ENCODE measurements at regions not wholly inside any gene's neighbourhood (a gene's known extent, or its start where the extent isn't known, plus 50 kb on each side); places are given as distances from the start of the nearest gene placed in this dataset.

DNA sequence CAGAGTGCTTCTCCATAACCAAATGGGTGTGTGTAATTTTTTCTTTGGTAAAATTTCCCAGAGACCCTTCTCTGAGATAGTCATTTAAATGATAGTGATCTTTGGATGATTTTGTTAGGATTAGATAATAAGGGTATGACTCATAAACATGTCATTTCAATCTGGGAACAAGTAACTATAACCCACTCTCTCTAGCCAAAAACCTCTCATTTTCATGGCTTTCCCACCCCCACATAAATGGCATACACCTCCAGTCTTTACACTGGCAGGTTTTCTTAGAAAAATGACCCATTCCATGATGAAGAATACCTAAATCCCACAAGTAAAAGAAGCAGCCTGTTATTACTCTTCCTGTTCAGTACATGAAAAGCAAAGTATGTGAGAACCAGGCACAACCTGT is 572.0 kb upstream of the ZEB2 start:
- DNase-seq (ENCODE audit: low read depth, low spot score) (no peak), ATAC-seq (no peak)
- no TSS peak for BruUV-seq (replicated peaks)
- TF ChIP-seq POLR2AphosphoS5 (IDR thresholded peaks at IDR 0.05; ENCODE audit: low read depth, low read length) (no peak), SIN3A (IDR thresholded peaks at IDR 0.05; ENCODE audit: borderline replicate concordance, insufficient read depth, low read depth, low read length) (no peak), TCF7L2 (IDR thresholded peaks at IDR 0.05; ENCODE audit: low read depth, low read length) (no peak)
- TF ChIP-seq, protein P1, sequence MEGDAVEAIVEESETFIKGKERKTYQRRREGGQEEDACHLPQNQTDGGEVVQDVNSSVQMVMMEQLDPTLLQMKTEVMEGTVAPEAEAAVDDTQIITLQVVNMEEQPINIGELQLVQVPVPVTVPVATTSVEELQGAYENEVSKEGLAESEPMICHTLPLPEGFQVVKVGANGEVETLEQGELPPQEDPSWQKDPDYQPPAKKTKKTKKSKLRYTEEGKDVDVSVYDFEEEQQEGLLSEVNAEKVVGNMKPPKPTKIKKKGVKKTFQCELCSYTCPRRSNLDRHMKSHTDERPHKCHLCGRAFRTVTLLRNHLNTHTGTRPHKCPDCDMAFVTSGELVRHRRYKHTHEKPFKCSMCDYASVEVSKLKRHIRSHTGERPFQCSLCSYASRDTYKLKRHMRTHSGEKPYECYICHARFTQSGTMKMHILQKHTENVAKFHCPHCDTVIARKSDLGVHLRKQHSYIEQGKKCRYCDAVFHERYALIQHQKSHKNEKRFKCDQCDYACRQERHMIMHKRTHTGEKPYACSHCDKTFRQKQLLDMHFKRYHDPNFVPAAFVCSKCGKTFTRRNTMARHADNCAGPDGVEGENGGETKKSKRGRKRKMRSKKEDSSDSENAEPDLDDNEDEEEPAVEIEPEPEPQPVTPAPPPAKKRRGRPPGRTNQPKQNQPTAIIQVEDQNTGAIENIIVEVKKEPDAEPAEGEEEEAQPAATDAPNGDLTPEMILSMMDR (IDR thresholded peaks at IDR 0.05), result no peak
- TF ChIP-seq, protein P2, sequence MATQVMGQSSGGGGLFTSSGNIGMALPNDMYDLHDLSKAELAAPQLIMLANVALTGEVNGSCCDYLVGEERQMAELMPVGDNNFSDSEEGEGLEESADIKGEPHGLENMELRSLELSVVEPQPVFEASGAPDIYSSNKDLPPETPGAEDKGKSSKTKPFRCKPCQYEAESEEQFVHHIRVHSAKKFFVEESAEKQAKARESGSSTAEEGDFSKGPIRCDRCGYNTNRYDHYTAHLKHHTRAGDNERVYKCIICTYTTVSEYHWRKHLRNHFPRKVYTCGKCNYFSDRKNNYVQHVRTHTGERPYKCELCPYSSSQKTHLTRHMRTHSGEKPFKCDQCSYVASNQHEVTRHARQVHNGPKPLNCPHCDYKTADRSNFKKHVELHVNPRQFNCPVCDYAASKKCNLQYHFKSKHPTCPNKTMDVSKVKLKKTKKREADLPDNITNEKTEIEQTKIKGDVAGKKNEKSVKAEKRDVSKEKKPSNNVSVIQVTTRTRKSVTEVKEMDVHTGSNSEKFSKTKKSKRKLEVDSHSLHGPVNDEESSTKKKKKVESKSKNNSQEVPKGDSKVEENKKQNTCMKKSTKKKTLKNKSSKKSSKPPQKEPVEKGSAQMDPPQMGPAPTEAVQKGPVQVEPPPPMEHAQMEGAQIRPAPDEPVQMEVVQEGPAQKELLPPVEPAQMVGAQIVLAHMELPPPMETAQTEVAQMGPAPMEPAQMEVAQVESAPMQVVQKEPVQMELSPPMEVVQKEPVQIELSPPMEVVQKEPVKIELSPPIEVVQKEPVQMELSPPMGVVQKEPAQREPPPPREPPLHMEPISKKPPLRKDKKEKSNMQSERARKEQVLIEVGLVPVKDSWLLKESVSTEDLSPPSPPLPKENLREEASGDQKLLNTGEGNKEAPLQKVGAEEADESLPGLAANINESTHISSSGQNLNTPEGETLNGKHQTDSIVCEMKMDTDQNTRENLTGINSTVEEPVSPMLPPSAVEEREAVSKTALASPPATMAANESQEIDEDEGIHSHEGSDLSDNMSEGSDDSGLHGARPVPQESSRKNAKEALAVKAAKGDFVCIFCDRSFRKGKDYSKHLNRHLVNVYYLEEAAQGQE (IDR thresholded peaks at IDR 0.05; ENCODE audit: insufficient read depth in 1 of 2, low read depth in 2 of 2, low read length in 1 of 2), result no peak
- CTCF ChIA-PET, result no interaction called here
- Histone ChIP-seq H3K27ac (ENCODE audit: low read length) (no peak overlapping the region), H3K36me3 (ENCODE audit: control insufficient read depth, insufficient read depth, low read length) (no peaks in the 10 kb centered on the region), H3K27me3 (ENCODE audit: control insufficient read depth, insufficient read depth, low read length) (no peaks in the 10 kb centered on the region), H3K9me3 (ENCODE audit: control insufficient read depth, insufficient read depth, low read depth, low read length) (no peaks in the 10 kb centered on the region), H3K4me1 (ENCODE audit: control insufficient read depth, insufficient read depth, low read length) (no peaks in the 10 kb centered on the region), H3K4me3 (ENCODE audit: low read depth in 2 of 2, low read length in 2 of 2) (no peak overlapping the region)
- in situ Hi-C loops (cut with HindIII; ENCODE audit: low pct_unique_long_range_greater_than_20kb, low sequenced_read_pairs) (no loop called here), intact Hi-C loops (cut with micrococcal nuclease; ENCODE audit: unreplicated experiment) (no loop called here)
- POLR2A ChIA-PET, result no interaction called here

DNA sequence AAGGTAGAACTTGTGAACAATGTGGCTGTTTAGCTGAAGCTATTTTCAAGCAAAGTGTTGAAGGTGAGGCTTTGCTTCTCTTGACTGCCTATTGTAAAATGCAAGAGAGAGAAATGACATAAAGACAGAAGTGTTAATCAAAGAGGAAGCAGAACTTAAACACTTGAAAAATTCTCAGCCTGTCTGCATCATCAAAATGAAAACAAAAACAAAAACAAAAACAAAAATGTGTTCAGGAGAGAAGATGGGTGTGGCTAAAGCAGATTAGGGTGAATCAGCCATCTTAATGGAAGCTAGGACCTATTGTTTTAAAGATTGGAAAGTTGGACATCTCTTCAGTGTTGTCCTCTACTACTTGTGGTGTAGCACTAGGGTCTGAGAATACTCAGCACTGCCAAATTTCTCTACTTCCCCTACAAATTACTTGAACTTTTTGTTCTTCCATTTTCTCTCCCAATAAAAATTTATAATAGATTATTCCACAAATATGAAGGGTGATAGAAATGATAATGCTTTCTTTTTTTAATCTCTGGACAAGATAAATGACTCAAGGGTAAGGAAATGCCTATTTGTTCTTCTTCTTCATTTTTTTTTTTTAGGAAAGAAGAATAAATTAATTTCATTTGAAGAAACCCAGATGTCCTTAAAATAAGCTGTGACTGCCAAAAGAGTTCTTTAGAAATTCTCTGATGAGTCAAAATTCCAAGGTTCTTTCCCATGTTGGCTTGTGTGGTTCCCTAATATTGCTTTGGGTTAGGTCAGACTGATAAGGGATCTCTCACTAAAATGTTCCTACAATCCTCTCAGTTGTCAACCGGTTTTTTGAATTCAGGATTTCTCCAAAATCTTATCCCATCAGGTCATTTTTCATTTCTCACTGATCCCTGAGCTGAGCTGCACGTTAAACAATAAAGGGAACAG is 571.2 kb upstream of the ZEB2 start:
- Histone ChIP-seq H3K36me3 (ENCODE audit: control insufficient read depth, insufficient read depth, low read length) (no peaks in the 10 kb centered on the region), H3K9me3 (ENCODE audit: control insufficient read depth, insufficient read depth, low read depth, low read length) (no peaks in the 10 kb centered on the region), H3K4me1 (ENCODE audit: control insufficient read depth, insufficient read depth, low read length) (no peaks in the 10 kb centered on the region), H3K27me3 (ENCODE audit: control insufficient read depth, insufficient read depth, low read length) (no peaks in the 10 kb centered on the region), H3K4me3 (ENCODE audit: low read depth in 2 of 2, low read length in 2 of 2) (no peak overlapping the region), H3K27ac (ENCODE audit: low read length) (no peak overlapping the region)
- ChIA-PET CTCF (no interaction called here), POLR2A (no interaction called here)
- in situ Hi-C loops (cut with HindIII; ENCODE audit: low pct_unique_long_range_greater_than_20kb, low sequenced_read_pairs), result no loop called here
- BruUV-seq (replicated peaks), result no TSS peak
- intact Hi-C loops (cut with micrococcal nuclease; ENCODE audit: unreplicated experiment), result no loop called here
- TF ChIP-seq, protein P1 (IDR thresholded peaks at IDR 0.05), result no peak
- TF ChIP-seq POLR2AphosphoS5 (IDR thresholded peaks at IDR 0.05; ENCODE audit: low read depth, low read length) (no peak), SIN3A (IDR thresholded peaks at IDR 0.05; ENCODE audit: borderline replicate concordance, insufficient read depth, low read depth, low read length) (no peak), TCF7L2 (IDR thresholded peaks at IDR 0.05; ENCODE audit: low read depth, low read length) (no peak)
- TF ChIP-seq, protein P2 (IDR thresholded peaks at IDR 0.05; ENCODE audit: insufficient read depth in 1 of 2, low read depth in 2 of 2, low read length in 1 of 2), result no peak
- ATAC-seq (no peak), DNase-seq (ENCODE audit: low read depth, low spot score) (no peak)
